ENCODE measurements at regions not wholly inside any gene's neighbourhood (a gene's known extent, or its start where the extent isn't known, plus 50 kb on each side); places are given as distances from the start of the nearest gene placed in this dataset.

GRCh38 chr3:64916937-64917336, 229.1 kb upstream of the ADAMTS9 start:
- intact Hi-C loops (cut with micrococcal nuclease): no loop called here
- ATAC-seq (no peak), DNase-seq (no peak)
- H3K4me1 Mint-ChIP-seq (ENCODE audit: low read depth): no peaks in the 10 kb centered on the region
- no peaks in the 10 kb centered on the region for H3K36me3 Mint-ChIP-seq (ENCODE audit: low read depth)
- H3K27me3 Mint-ChIP-seq: no peaks in the 10 kb centered on the region
- H3K4me3 Mint-ChIP-seq: no peak overlapping the region
- peaks cover 4% of the 10 kb centered on the region for H3K9me3 Mint-ChIP-seq
- ChIA-PET CTCF (no interaction called here), POLR2A (no interaction called here)
- TF ChIP-seq CTCF (IDR thresholded peaks at IDR 0.05): no peak
- no peak overlapping the region for H3K27ac Mint-ChIP-seq

- H3K27me3 Mint-ChIP-seq: no peaks in the 10 kb centered on the region
- no peak overlapping the region for H3K4me3 Mint-ChIP-seq
- no peaks in the 10 kb centered on the region for H3K36me3 Mint-ChIP-seq (ENCODE audit: low read depth)
- no peaks in the 10 kb centered on the region for H3K4me1 Mint-ChIP-seq (ENCODE audit: low read depth)
- CTCF ChIA-PET: no interaction called here
- no peak for TF ChIP-seq CTCF (IDR thresholded peaks at IDR 0.05)
- intact Hi-C loops (cut with micrococcal nuclease): no loop called here
- no peak for ATAC-seq
- POLR2A ChIA-PET: no interaction called here
- H3K9me3 Mint-ChIP-seq: peaks cover 4% of the 10 kb centered on the region
- H3K27ac Mint-ChIP-seq: no peak overlapping the region
- DNase-seq: no peak
These were observed 228.5 kb upstream of the ADAMTS9 start for GRCh38 chr3:64916192-64916798.

GRCh38 chr3:64915778-64916177, 228.0 kb upstream of the ADAMTS9 start:
- ChIA-PET CTCF (no interaction called here), POLR2A (no interaction called here)
- Mint-ChIP-seq H3K9me3 (peaks cover 4% of the 10 kb centered on the region), H3K4me1 (ENCODE audit: low read depth) (no peaks in the 10 kb centered on the region), H3K27me3 (no peaks in the 10 kb centered on the region), H3K4me3 (no peak overlapping the region), H3K36me3 (ENCODE audit: low read depth) (no peaks in the 10 kb centered on the region), H3K27ac (no peak overlapping the region)
- DNase-seq: no peak
- intact Hi-C loops (cut with micrococcal nuclease): no loop called here
- TF ChIP-seq CTCF (IDR thresholded peaks at IDR 0.05): no peak
- no peak for ATAC-seq

- Mint-ChIP-seq H3K4me1 (ENCODE audit: low read depth) (no peaks in the 10 kb centered on the region), H3K36me3 (ENCODE audit: low read depth) (no peaks in the 10 kb centered on the region), H3K27ac (no peak overlapping the region), H3K9me3 (peaks cover 6% of the 10 kb centered on the region), H3K4me3 (no peak overlapping the region), H3K27me3 (no peaks in the 10 kb centered on the region)
- DNase-seq (no peak), ATAC-seq (no peak)
- ChIA-PET POLR2A (no interaction called here), CTCF (no interaction called here)
- no peak for TF ChIP-seq CTCF (IDR thresholded peaks at IDR 0.05)
- intact Hi-C loops (cut with micrococcal nuclease): no loop called here
These were observed 225.7 kb upstream of the ADAMTS9 start for GRCh38 chr3:64913515-64913914.

GRCh38 chr3:64911138-64911537, 223.3 kb upstream of the ADAMTS9 start:
- intact Hi-C loops (cut with micrococcal nuclease): no loop called here
- Mint-ChIP-seq H3K27ac (no peak overlapping the region), H3K9me3 (peaks cover 9% of the 10 kb centered on the region), H3K27me3 (no peaks in the 10 kb centered on the region), H3K36me3 (ENCODE audit: low read depth) (no peaks in the 10 kb centered on the region), H3K4me1 (ENCODE audit: low read depth) (no peaks in the 10 kb centered on the region), H3K4me3 (no peak overlapping the region)
- no peak for ATAC-seq
- no peak for TF ChIP-seq CTCF (IDR thresholded peaks at IDR 0.05)
- ChIA-PET CTCF (no interaction called here), POLR2A (no interaction called here)
- no peak for DNase-seq
